GM18861 (cell line): ENCODE measurements at regions not wholly inside any gene's neighbourhood (a gene's known extent, or its start where the extent isn't known, plus 50 kb on each side); places are given as distances from the start of the nearest gene placed in this dataset.
A peak's percentile ranks its signal among the peaks of the same experiment; 100 is the strongest.
"Not testable (repeated sequence)": the region's sequence is repeated elsewhere in the genome, so short reads cannot be mapped to it uniquely, and the experiment has no call there.

Source experiments
- ATAC-seq: cut with Tn5 transposase; IDR thresholded peaks from one replicate; pipeline ENCODE4 v1.9.1; 2021; ENCODE audit not compliant: unreplicated experiment

DNA sequence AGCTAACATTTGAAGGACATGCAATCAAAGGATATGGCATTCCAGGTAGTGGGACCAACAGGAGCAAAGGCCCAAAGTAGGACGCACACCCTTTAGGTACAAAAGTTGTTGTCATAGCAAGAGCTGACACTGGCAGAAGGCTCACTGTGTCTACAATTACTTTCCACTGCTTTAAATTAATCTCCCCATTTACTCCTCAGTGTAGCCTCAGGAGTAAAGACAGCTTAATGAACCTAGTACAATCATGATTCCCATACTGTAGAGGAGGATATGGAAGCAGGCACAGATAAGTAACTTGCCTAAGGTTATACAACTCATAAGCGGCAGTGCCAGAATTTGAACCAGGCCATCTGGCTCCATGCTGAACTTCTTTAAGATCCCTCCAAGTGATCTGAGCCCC lies 212.9 kb upstream of the SFSWAP start:
- ATAC-seq = no peak

DNA sequence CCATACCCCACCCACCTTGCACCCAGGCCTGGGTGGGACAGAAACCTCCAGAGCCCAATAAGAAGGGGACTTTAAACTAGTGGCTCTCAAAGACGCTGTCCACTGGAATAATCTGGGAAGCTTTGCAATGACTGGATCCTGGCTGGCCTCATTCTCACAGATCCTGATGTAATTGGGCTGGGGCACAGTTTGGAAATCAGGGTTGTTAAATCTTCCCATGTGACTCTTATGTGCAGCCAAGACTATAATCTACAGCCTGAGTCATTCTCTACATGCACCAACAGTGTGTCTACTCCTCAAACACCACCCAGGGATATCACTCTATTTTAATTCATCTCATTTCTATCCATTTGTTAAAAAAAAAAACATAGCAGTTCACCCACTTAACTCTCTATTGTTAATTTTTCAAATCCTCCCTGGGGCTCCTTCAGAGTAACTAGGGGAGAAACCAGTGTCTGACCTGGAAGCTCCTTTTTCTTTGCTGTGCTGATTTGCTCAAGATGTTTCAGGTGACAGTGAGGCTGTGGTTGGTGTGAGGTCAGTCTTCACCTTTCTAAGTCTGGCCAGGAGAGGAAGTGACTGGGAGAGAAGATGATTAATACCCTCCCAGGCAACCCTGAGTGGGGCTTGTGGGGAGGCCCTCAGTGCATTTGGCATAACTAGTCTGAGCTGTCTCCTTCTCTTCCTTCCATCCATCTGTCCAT lies 211.6 kb upstream of the SFSWAP start:
- no peak for ATAC-seq

DNA sequence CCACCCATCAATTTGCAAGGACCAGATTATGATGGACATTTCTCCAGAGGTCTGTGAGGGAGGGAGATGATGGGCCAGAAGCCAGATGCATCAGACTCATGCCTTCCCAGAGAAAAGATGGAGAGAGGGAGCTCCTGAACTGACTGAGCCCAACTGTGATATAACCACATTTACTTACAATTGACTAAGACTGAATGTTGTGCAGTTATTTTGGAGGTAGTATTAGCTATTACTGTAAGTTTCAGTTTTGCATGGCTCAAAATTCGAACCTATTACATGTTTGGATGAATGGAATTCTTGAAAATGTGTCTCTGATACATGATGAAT lies 211.1 kb upstream of the SFSWAP start:
- no peak for ATAC-seq

DNA sequence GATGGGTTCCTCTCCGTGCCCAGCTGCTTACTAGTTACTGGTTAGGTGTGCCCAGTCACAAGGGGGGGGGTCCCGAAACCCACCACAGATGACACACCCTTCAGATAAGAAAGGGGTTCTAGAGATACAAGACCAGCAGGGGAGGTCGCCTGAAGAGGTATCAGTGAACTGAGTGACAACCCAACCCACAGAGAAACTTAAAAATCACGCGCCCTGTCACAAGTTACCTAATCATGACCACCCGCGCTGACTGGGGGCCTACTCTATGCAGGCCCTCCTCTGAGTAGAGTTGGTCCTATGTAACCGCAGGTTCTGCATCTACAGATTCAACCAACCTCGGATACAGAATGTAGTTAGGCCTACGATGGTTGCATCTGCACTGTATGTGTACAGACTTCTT lies 210.3 kb upstream of the SFSWAP start:
- ATAC-seq = no peak

DNA sequence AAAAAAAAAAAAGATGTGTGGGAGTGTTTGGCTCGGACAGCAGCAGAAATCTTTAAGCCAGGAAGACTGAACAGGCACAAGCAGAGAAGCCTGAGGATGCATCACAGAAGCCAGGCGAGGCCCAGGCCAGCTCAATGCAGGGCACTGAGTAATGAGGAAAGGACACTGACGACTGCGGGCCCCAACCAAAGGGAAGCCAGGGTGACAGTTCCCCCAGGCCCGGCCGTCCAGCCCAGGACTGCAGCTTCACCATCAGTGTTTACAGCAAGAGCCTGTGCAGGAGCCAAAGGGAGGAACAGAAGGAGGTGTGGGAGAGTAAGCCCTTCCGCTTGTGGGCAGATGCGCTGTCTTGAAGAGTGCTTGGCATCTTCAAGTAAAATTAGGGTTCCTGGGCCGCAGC lies 205.3 kb upstream of the SFSWAP start:
- ATAC-seq = no peak

DNA sequence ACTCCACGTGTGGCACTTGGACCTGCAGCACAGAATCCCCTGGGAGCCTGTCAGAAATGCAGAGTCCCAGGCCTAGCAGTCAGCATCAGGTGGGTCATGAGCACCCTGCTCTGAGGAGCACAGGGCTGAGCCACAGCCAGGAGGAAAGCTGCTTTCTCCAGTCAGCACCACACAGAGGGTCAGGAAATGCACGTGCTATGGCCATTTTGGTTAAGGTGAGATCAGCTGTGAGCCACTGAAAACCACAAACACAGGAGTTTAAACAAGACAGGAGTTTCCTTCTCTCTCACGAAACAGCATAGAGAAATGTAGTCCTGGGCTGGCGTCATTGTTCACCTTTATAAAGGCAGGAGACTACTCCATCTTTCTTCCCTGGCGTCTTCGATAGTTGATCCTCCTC lies 204.5 kb upstream of the SFSWAP start:
- no peak for ATAC-seq

DNA sequence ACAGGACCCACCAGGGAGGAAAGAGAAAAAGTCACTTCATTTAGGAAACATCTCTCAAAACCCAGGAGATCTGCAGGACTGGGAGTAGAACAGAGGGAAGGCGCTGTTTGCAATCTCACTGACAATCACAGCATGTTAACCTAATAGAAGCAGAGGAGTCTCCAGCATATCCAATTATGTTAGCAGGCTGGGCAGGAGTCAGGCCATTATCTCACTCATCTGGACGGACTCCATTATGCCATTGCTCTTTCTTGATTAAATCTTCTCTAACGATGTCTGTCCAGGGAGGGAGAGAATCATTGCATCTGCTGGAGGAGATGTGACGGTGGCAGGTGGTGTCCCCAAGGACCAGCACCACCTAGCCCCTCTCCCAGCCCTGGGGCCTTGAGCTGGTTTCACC lies 203.8 kb upstream of the SFSWAP start:
- no peak for ATAC-seq

DNA sequence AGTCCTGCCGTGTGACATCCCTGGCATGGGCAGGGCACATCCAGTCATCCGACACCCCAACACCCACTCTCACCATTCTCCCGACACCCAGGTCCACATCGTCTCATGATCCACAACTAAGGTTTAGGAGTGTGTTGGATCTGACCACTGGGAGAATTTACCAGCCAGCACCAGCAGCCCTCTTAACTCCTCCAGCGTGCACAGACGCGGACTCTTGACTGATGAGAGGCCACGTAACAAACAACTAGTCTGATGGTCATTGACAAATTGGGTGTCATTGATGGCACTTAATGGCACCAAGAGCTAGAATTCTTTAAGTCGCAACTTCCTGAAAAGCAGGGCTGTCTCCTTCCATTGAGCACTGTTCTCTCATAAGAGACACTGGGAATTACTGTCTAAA lies 203.0 kb upstream of the SFSWAP start:
- no peak for ATAC-seq

DNA sequence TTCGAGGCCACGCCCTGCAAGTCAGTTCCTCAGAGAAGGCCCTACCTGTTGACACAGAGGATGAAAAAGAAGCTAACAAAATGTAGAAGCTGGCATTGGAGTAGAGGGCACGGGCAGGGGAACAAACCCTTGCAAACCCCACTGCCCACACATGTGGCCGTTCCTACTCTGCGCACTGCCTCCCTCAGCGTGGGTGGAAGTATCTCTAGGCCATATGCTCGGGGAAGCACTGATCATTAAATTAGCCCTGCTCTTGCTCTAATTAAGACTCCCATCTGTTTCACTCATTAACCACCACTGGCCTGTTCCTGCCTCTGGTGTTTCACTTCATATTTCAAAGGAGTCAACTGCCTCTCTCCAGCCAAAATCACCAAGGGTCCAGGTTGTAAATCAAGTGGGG lies 201.2 kb upstream of the SFSWAP start:
- ATAC-seq = no peak

DNA sequence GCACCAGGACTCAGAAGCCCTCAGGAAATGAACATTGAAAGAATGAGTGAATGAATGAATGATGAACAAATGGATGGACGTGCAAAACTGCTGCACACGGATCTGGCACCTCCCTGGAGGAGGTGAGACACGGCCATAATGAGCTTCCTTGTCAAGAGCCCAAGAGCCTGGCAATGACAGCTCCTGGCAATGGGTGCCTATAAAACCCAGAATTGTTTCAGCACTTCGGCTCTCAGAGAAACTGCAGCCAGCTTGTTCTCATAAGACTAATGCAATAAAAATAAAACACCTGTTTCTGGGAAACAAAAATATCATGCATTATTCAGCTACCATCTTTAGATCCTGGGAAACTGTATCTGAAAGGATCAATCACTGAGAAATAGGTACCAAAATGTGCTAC lies 200.5 kb upstream of the SFSWAP start:
- no peak for ATAC-seq

DNA sequence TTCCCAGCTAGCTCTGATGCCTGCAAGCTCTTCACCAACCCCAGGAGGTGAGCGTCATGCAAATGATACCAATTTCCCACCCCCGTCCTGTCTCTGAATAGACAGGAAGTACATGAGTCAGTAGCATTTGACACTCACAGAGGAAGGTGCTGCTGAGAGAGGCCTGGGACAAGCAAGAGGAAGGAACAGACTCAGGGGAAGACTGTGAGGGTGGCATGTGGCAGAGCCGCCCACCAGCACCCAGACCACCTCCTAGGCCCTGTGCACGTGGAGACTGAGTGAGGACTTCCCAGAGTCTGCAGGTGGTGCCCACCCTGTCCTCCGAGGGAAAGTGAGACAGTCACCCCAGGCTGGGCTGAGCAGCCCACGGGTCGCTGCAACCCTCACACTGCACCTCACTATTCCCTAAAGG lies 199.5 kb upstream of the SFSWAP start:
- peak; percentile 99 for ATAC-seq

DNA sequence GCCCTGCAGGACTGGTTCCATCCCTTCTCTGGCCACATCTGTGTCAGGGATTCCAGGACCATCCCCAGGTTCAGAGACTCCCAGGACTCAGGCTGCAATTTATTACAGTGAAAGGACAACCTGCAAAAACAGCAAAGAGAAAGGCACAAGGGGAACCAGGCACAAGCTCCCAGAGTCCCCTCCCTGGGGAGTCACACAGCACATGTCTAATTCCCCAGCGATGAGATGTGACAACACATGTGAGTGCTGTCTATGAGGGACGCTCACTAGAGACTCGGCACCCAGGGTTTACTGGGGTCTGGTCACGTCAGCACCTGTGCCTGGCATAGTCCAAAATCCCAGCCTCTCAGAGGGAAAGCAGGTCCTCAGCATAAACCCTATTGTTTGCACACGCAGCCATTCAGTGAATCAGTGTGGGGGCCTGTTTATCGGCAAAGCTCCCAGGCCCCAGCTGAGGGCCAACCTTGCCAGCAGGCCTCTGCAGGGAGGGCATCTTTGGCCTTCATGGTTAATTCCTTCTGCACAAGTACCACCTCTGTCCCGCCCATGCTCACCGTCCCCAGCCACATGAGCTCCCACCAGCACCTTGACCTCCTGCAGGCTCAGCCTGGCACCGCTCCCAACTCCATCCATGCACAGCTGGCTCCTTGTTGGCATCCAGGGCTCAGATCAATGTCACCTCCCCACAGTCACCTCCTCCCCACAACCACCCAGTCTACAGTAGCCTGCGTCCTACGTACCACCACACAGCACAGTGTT lies 198.9 kb upstream of the SFSWAP start:
- ATAC-seq = no peak

DNA sequence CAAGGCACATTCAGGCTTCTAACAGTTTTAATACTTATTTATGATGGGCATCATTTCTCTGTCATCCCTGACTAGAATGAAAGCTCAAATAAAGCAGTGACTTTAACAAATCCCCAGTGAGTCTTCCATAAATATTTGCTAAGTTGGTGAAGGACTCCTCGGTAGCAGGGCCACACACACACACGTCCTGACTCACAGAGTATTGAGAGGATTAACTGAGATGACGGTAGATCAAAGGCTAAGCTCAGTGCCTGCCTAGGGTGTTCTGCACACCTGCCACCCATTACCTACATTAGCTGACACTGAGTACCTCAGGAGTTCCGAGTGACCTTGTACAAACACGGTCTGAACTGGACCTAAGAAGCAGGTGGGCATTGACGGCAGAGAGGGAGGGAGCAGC lies 197.3 kb upstream of the SFSWAP start:
- no peak for ATAC-seq

DNA sequence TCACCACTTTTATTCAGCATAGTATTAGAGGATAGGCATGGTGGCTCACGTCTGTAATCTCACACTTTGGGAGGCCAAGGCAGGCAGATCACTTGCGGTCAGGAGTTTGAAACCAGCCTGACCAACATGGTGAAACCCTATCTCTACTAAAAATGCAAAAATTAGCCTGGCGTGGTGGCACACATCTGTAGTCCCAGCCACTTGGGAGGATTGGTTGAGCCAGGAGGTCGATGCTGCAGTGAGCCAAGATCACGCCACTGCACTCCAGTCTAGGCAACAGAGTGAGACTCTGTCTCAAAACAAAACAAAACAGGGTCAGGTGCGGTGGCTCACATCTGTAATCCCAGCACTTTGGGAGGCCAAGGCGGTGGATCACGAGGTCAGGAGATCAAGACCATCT lies 190.3 kb upstream of the SFSWAP start:
- ATAC-seq = not testable (repeated sequence)

DNA sequence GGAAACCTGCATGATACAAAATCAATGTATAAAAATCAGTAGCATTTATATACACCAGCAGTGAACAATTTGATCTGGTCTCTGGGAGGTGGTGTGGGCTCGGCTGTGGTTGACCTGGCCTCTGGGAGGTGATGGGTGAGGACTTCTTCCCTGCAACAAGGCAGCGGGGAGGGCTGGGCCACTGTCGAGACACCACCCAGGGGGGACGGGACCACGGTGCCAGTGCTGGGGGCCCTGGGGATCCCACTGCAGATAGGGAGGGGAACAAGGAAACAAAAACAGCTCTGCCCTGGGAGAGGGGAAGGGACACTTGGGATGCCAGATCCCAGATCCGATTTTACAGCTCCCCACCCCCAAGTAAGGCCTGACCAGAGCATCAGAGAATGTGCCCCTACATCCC lies 189.6 kb upstream of the SFSWAP start:
- no peak for ATAC-seq

DNA sequence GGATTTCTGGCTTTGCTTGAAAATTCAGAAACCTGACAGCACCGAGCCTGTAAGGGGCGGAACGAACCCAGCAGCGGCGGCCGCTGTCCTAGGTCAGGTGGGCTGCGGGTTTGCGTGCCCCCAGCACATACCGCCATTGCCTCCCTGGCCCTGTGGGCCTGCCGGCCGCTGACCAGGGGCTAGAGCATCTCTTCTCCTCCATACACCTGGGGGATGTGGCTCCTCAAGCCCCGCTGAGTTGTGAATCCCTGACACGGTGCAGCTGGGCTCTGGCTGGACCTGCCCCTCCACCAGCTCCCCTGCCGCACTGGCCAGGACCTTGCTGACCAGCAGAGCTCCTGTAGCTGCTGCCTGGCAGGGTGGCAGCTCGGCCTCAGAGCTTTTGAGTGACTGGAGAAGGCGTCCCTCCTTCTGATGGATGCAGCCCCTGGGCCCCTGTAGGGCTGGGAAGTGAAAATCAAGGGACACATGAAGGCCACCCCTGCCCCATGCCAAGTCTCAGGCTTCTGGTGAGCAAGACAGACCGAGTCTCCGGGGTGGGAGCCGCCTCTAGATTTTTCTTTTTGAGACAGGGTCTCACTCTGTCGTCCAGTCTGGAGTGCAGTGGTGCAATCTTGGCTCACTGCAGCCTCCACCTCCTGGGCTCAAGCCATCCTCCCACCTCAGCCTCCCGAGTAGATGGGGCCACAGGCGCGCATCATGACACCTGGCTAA lies 184.9 kb upstream of the SFSWAP start:
- ATAC-seq = no peak

DNA sequence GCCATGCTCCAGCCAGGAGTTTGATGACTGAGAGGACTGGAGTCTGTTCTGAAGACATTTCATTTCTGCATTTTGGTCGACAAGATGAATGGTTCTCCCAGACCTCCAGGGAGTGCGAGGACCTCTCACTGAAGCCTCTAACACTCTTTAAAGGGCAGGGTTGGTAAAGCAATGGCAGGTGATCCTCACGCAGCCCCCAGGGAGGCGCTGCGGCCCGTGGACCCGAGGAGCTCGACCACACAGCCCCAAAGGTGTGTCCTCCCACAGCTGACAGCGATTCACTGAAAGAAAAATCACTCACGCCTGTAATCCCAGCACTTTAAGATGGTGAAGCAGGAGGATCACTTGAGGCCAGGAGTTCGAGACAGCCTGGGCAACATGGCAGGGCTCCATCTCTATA lies 183.8 kb upstream of the SFSWAP start:
- no peak for ATAC-seq

DNA sequence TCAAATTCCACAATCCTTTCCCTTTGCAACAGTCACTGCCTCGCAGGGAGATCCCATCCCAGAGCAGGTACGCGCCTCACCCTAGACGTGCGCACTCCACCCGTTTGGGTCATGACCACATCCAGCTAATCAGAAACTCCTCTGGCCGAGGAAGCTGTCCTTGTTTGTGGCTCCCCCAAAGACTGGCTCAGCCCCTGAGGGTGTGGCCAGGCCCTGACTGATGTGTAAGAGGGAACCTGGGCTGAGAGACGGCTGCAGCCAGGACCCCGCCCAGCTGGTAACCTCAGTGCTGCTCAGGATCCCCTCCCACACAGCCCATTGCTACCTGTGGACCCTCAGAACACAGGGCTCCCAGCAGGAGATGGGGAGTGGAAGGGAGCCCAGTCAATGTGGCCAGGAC lies 183.2 kb upstream of the SFSWAP start:
- no peak for ATAC-seq

DNA sequence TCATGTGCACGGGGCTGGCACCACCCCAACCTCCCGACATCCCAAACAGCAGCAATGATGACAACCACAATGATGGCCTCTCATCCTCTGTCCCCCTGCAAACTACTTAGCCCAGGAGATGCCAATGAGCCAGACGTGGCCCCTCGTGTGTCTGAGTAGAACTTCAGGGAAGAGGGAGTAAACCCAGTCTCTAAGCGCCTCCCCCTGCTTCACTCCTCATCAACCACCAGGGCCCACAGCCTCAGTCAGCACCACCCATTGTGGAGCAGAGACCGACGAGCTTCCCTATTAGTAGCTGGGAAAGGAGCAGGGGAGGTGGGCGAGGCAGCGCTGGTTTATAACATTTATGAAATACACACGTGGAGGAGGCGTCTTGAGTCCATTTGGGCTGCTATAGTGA lies 182.7 kb upstream of the SFSWAP start:
- no peak for ATAC-seq

DNA sequence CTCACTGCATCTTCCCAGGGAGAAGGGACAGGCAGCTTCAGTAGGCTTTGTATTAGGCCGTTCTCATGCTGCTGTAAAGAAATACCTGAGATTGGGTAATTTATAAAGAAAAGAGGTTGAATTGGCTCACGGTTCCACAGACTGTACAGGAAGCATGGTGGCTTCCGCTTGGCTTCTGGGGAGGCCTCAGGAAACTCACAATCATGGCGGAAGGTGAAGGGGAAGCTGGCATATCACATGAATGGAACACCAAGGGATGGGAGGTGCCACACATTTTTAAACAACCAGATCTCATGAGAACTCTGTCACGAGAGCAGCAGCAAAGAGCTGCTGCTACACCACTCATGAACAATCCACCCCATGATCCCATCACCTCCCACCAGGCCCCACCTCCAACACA lies 182.2 kb upstream of the SFSWAP start:
- no peak for ATAC-seq

DNA sequence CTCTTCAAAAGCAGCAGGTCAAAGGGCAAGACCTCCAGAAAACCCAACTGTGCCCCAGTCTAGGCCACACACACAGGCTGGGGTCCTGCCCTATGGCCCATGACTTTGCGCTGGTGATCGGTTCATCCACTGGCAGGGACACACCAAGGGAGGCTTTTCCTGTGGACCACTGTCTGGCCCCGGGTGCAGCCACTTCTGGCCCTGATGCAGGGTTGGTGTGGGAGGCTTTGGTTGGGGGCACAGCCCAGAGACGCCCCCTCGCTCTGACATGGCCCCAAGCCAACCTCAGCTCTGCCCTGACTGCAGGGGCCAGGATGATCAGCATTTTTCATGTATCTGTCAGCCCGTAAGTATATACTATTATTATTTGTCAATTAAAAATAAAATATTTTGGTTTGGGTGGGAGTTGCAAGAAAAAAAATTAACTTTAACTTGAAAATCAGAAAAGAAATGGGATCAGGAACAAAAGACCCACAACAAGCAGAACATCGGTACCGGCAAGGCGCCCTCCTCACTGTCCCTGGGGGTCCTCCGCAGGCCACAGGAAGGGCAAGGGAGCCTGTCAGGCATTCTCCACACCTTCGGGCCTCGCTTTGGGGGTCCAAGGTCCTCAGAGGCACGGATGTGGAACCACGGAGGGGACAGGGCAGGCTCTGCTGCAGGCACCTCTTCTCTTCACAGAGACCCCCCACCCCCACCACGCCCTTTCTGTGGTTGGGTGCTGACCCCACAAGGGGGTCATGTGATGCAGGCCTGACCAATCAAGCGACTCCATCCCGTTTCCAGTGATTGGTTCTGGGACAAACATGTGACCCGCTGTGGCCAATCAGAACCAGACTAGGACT lies 181.5 kb upstream of the SFSWAP start:
- ATAC-seq = no peak

DNA sequence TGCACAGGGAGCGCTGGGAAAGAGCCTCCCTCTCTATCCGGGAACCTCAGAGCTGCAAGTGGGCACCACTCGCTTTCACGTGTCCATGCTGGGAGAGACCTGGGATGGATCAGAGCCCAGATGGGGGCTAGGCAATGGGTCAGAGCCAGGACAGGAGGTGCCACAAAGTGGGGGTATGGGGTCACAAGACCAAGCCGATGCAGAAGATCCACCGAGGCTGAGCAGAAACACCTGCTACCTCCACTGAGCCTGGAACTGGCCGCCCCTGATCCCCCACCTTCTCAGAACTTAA lies 180.9 kb upstream of the SFSWAP start:
- no peak for ATAC-seq
